Neural cell (in vitro differentiated cells): ENCODE measurements at regions not wholly inside any gene's neighbourhood (a gene's known extent, or its start where the extent isn't known, plus 50 kb on each side); places are given as distances from the start of the nearest gene placed in this dataset.

Experiments used
- EZH2 ChIP-seq: fragments of 200-600, 300-800 bp; shearing (Covaris generic), sonication (generic); IDR thresholded peaks from 2 replicates; pipeline ENCODE4 v1.6.1; 2014; ENCODE audit warnings: antibody characterized with exemption, low read length, borderline replicate concordance, mild to moderate bottlenecking; ENCODE audit not compliant: insufficient read depth, poor library complexity, severe bottlenecking
- TF ChIP-seq, protein P1 (sequence below): fragments of 450-650 bp; IDR thresholded peaks from 2 replicates; pipeline ENCODE4 v1.5.1; 2014; ENCODE audit warnings: antibody characterized with exemption, mild to moderate bottlenecking, moderate library complexity; ENCODE audit not compliant: poor library complexity, severe bottlenecking

DNA sequence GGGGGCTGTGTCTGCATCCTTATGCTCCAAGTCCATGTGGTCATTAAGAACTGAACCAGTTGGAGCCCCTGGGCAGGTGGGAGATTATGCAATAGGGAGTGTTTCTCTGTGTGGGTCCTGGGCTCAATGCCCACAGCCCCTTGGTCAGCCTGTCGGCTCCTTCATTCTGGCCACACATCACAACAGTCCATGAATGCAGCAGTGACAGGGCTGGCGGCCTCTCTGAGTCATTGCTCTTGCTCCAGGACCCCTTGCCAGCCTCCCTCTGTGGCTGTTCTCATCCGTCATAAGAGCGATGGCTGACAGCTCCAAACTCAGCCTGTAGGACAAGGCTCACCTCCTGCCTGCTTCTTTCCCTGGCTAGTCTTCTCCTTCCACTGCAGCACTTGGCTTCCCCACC is 609.5 kb upstream of the CDH4 start:
- TF ChIP-seq, protein P1, sequence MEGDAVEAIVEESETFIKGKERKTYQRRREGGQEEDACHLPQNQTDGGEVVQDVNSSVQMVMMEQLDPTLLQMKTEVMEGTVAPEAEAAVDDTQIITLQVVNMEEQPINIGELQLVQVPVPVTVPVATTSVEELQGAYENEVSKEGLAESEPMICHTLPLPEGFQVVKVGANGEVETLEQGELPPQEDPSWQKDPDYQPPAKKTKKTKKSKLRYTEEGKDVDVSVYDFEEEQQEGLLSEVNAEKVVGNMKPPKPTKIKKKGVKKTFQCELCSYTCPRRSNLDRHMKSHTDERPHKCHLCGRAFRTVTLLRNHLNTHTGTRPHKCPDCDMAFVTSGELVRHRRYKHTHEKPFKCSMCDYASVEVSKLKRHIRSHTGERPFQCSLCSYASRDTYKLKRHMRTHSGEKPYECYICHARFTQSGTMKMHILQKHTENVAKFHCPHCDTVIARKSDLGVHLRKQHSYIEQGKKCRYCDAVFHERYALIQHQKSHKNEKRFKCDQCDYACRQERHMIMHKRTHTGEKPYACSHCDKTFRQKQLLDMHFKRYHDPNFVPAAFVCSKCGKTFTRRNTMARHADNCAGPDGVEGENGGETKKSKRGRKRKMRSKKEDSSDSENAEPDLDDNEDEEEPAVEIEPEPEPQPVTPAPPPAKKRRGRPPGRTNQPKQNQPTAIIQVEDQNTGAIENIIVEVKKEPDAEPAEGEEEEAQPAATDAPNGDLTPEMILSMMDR, result no peak
- no peak for TF ChIP-seq EZH2
